Uterus (tissue), 2 donors: ENCODE measurements at regions not wholly inside any gene's neighbourhood (a gene's known extent, or its start where the extent isn't known, plus 50 kb on each side); places are given as distances from the start of the nearest gene placed in this dataset.

ENCODE experiments used
- CTCF ChIP-seq, 4 experiments: fragments of 200-600 bp in 2 of 4; fragments of 450-650 bp in 2 of 4; sonication (generic) in 2 of 4; IDR thresholded peaks; one replicate each; pipeline ENCODE4 v1.5.1; 2016 to 2019; ENCODE audit warnings: antibody characterized with exemption in 4 of 4, mild to moderate bottlenecking in 2 of 4, moderate library complexity in 1 of 4
- POLR2A ChIP-seq, 2 donors: fragments of 450-650 bp; IDR thresholded peaks; one replicate each; pipeline ENCODE4 v1.6.1; 2016; ENCODE audit warnings: antibody characterized with exemption in 2 of 2, mild to moderate bottlenecking in 1 of 2, moderate library complexity in 1 of 2

- TF ChIP-seq CTCF (IDR thresholded peaks at IDR 0.05), result no peak
- TF ChIP-seq POLR2A (IDR thresholded peaks at IDR 0.05), result no peak
Measured at GRCh38 chr7:88431882-88432281, 125.2 kb upstream of the STEAP4 start.
